HepG2 (cell line): ENCODE measurements at regions not wholly inside any gene's neighbourhood (a gene's known extent, or its start where the extent isn't known, plus 50 kb on each side); places are given as distances from the start of the nearest gene placed in this dataset.

Source experiments
- ATAC-seq: fragments of 200-7000 bp; cut with Tn5 transposase; 3 replicates; pipeline ENCODE4 v1.9.1; 2020; ENCODE audit warnings: mild to moderate bottlenecking, moderate library complexity
- BruUV-seq: library from RNA; stranded (reverse); fragments of 400-500 nt; replicated peaks from 2 replicates; lab custom pipeline; 2021; lab: Mats Ljungman, UMichigan
- CTCF ChIA-PET: fragments of 300-600 bp; formaldehyde crosslinking; extraction: SDS; loops from one replicate; lab custom pipeline; 2021; ENCODE audit warnings: low total read pairs, inconsistent platforms, low intra/inter-chr PET ratio; lab: Yijun Ruan, JAX
- POLR2A ChIA-PET: fragments of 350-600 bp; sonication (Branson Sonifier 250); formaldehyde crosslinking; loops from one replicate; lab custom pipeline; 2020; ENCODE audit warnings: antibody characterized with exemption, inconsistent platforms; lab: Yijun Ruan, JAX
- DNase-seq: peaks from one replicate; pipeline ENCODE4 v3.0.0-alpha.2; 2015; ENCODE audit warnings: low spot score
- FAIRE-seq: peaks from 3 replicates; lab custom pipeline; 2011; peaks lifted over from hg19 to GRCh38; lab: Jason Lieb, UNC
- H2AFZ ChIP-seq: one replicate; pipeline ENCODE4 v1.6.1; 2011; ENCODE audit warnings: low read length, inconsistent platforms
- H3K27ac ChIP-seq: fragments of 300-600 bp; 3 replicates; pipeline ENCODE4 v1.8.0; 2011; ENCODE audit warnings: mixed run types, mild to moderate bottlenecking, mixed read lengths, low read length, inconsistent platforms; ENCODE audit not compliant: insufficient read depth; ENCODE audit errors: extremely low read length
- H3K27me3 ChIP-seq, 2 experiments: fragments of 200-600 bp in 1 of 2; 2 replicates in 1 of 2; 3 replicates in 1 of 2; pipeline versions ENCODE4 v1.6.0 to v1.8.0; 2011; ENCODE audit warnings: low read length in 2 of 2, mild to moderate bottlenecking in 2 of 2, moderate library complexity in 2 of 2, inconsistent platforms in 1 of 2; ENCODE audit not compliant: insufficient read depth in 2 of 2, control insufficient read depth in 1 of 2
- H3K36me3 ChIP-seq, 2 experiments: fragments of 200-600 bp in 1 of 2; replicated peaks in 1 of 2; 2 replicates in 1 of 2; 3 replicates in 1 of 2; pipeline versions ENCODE4 v1.5.1 to v1.8.0; 2011; ENCODE audit warnings: low read length in 2 of 2, inconsistent platforms in 1 of 2; ENCODE audit not compliant: insufficient read depth in 2 of 2, control insufficient read depth in 1 of 2
- H3K4me1 ChIP-seq: 2 replicates; pipeline ENCODE4 v1.5.1; 2012; ENCODE audit warnings: low read length, inconsistent platforms; ENCODE audit not compliant: insufficient read depth
- H3K4me2 ChIP-seq: 2 replicates; pipeline ENCODE4 v1.6.0; 2011; ENCODE audit warnings: low read depth, low read length, inconsistent platforms
- H3K4me3 ChIP-seq, 3 experiments: fragments of 200-600 bp in 1 of 3; sonication (generic), shearing (Covaris generic) in 1 of 3; replicated peaks in 1 of 3; 2 replicates each; pipeline ENCODE4 v1.5.1; 2011 to 2016; ENCODE audit warnings: low read length in 3 of 3, inconsistent platforms in 2 of 3, low read depth in 2 of 3, mild to moderate bottlenecking in 2 of 3, control low read depth in 1 of 3, mixed read lengths in 1 of 3; ENCODE audit not compliant: insufficient read depth in 1 of 3
- H3K79me2 ChIP-seq: one replicate; pipeline ENCODE4 v1.6.1; 2011; ENCODE audit warnings: low read length, inconsistent platforms; ENCODE audit not compliant: insufficient read depth
- H3K9ac ChIP-seq: 2 replicates; pipeline ENCODE4 v1.6.0; 2011; ENCODE audit warnings: mild to moderate bottlenecking, low read depth, low read length, inconsistent platforms; ENCODE audit not compliant: insufficient read depth
- H3K9me3 ChIP-seq: 2 replicates; pipeline ENCODE4 v1.5.1; 2012; ENCODE audit warnings: mild to moderate bottlenecking, low read length
- H4K20me1 ChIP-seq: 2 replicates; pipeline ENCODE4 v1.6.0; 2011; ENCODE audit warnings: inconsistent platforms, mild to moderate bottlenecking, low read length, moderate library complexity; ENCODE audit not compliant: insufficient read depth
- ARNT ChIP-seq: fragments of 450-650 bp; IDR thresholded peaks from 2 replicates; pipeline ENCODE4 v1.6.1; 2017
- EED ChIP-seq: sonication (generic); formaldehyde crosslinking; IDR thresholded peaks from 2 replicates; pipeline ENCODE4 v1.5.0; 2020; ENCODE audit warnings: mild to moderate bottlenecking, missing genetic modification reagents
- EHMT2 ChIP-seq: fragments of 200-600 bp; sonication (generic); IDR thresholded peaks from 2 replicates; pipeline ENCODE4 v1.7.0; 2017; ENCODE audit warnings: antibody characterized with exemption, low read depth, low read length, borderline replicate concordance
- HNF1A ChIP-seq, 2 experiments: sonication (generic) in 1 of 2; formaldehyde crosslinking in 1 of 2; IDR thresholded peaks; 2 replicates each; pipeline versions ENCODE4 v1.4.0 to v1.6.1; 2016 to 2020; ENCODE audit warnings: borderline replicate concordance in 1 of 2, low read depth in 1 of 2, mild to moderate bottlenecking in 1 of 2, missing genetic modification reagents in 1 of 2
- KLF13 ChIP-seq: sonication (generic); formaldehyde crosslinking; IDR thresholded peaks from 2 replicates; pipeline ENCODE4 v1.4.0; 2020; ENCODE audit warnings: mild to moderate bottlenecking, missing genetic modification reagents
- POLR2AphosphoS5 ChIP-seq: IDR thresholded peaks from 2 replicates; pipeline ENCODE4 v1.6.1; 2012; ENCODE audit warnings: low read depth, low read length
- RARA ChIP-seq: IDR thresholded peaks from 2 replicates; pipeline ENCODE4 v1.6.1; 2016; ENCODE audit warnings: missing genetic modification reagents, missing compliant biosample characterization
- ZNF333 ChIP-seq: sonication (generic); formaldehyde crosslinking; IDR thresholded peaks from 2 replicates; pipeline ENCODE4 v1.4.0; 2020; ENCODE audit warnings: mild to moderate bottlenecking, missing genetic modification reagents, borderline replicate concordance
- ZNF414 ChIP-seq: sonication (generic); formaldehyde crosslinking; IDR thresholded peaks from 2 replicates; pipeline ENCODE4 v1.5.0; 2020; ENCODE audit warnings: missing genetic modification reagents
- ZNF431 ChIP-seq: sonication (generic); formaldehyde crosslinking; IDR thresholded peaks from 2 replicates; pipeline ENCODE4 v1.9.0; 2022; ENCODE audit warnings: missing genetic modification reagents, low read depth, mild to moderate bottlenecking, borderline replicate concordance
- ZNF552 ChIP-seq: sonication (generic); formaldehyde crosslinking; IDR thresholded peaks from 2 replicates; pipeline ENCODE4 v1.9.0; 2022; ENCODE audit warnings: missing genetic modification reagents, mild to moderate bottlenecking, borderline replicate concordance
- ZNF557 ChIP-seq: sonication (generic); formaldehyde crosslinking; IDR thresholded peaks from 2 replicates; pipeline ENCODE4 v1.4.0; 2020; ENCODE audit warnings: missing genetic modification reagents
- ZNF83 ChIP-seq: sonication (generic); formaldehyde crosslinking; IDR thresholded peaks from 2 replicates; pipeline ENCODE4 v1.4.0; 2020; ENCODE audit warnings: missing genetic modification reagents, mild to moderate bottlenecking, borderline replicate concordance
- WGBS: methylation state at CpG from one replicate; pipeline ENCODE4 v1.1.6; 2017; ENCODE audit warnings: low lambda C conversion rate; 5-methylcytosine and 5-hydroxymethylcytosine counted together
- in situ Hi-C: cut with HindIII; loops from 2 replicates; pipeline ENCODE4 v1.10.0; 2017; ENCODE audit warnings: low pct_unique_long_range_greater_than_20kb; ENCODE audit not compliant: extremely low pct_ligation_motif_present
- intact Hi-C: fragments of 100-400 bp; cut with micrococcal nuclease; formaldehyde crosslinking; loops from one replicate; pipeline ENCODE4 v1.10.0; 2022; ENCODE audit not compliant: unreplicated experiment
- TF ChIP-seq, protein P1 (sequence below): sonication (generic); formaldehyde crosslinking; IDR thresholded peaks from 2 replicates; pipeline ENCODE4 v1.4.0; 2020; ENCODE audit warnings: mild to moderate bottlenecking, missing genetic modification reagents

DNA sequence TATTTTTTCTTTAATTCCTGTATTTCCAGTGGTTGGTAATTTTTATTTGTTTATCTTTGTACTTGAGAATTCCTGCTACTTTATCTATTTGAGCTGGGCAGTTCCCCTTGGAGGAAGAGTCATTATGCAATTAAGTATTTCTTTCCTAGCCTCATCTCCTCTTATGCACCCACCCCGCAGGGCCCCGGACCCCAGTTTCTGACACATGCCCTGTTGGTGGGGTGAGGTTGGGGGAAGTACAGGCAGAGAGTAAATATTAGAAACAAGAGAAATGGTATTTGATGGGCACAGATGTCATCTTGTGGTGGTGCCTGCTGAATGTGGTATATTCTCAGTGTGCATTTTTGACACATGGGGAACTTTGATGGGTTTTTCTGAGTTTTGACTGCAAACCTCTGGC is 602.7 kb upstream of the NOX3 start:
- no TSS peak for BruUV-seq
- intact Hi-C loops (no loop called here), in situ Hi-C loops (no loop called here)

More for the DNA sequence above, 602.7 kb upstream of the NOX3 start:
- H3K4me3 ChIP-seq = no peak overlapping the region
- POLR2A ChIA-PET = no interaction called here
- H4K20me1 ChIP-seq = no peaks in the 10 kb centered on the region
- no peak overlapping the region for H3K4me2 ChIP-seq
- H3K79me2 ChIP-seq = no peaks in the 10 kb centered on the region
- FAIRE-seq = no peak
- no peak overlapping the region for H3K9ac ChIP-seq
- no peak for DNase-seq
- TF ChIP-seq ZNF552 (CRISPR knock-in tag) (no peak), EHMT2 (no peak), HNF1A (IDR thresholded peaks at IDR 0.05; ENCODE audit: low read depth) (no peak), HNF1A (CRISPR knock-in tag; IDR thresholded peaks at IDR 0.05; ENCODE audit: borderline replicate concordance) (no peak), ZNF431 (CRISPR knock-in tag) (no peak), POLR2AphosphoS5 (no peak), ZNF83 (CRISPR knock-in tag) (no peak), ZNF333 (CRISPR knock-in tag) (no peak), ARNT (no peak), RARA (CRISPR knock-in tag) (no peak), EED (CRISPR knock-in tag) (no peak), ZNF414 (CRISPR knock-in tag) (no peak), ZNF557 (CRISPR knock-in tag) (no peak), KLF13 (CRISPR knock-in tag) (no peak)
- TF ChIP-seq, protein P1, sequence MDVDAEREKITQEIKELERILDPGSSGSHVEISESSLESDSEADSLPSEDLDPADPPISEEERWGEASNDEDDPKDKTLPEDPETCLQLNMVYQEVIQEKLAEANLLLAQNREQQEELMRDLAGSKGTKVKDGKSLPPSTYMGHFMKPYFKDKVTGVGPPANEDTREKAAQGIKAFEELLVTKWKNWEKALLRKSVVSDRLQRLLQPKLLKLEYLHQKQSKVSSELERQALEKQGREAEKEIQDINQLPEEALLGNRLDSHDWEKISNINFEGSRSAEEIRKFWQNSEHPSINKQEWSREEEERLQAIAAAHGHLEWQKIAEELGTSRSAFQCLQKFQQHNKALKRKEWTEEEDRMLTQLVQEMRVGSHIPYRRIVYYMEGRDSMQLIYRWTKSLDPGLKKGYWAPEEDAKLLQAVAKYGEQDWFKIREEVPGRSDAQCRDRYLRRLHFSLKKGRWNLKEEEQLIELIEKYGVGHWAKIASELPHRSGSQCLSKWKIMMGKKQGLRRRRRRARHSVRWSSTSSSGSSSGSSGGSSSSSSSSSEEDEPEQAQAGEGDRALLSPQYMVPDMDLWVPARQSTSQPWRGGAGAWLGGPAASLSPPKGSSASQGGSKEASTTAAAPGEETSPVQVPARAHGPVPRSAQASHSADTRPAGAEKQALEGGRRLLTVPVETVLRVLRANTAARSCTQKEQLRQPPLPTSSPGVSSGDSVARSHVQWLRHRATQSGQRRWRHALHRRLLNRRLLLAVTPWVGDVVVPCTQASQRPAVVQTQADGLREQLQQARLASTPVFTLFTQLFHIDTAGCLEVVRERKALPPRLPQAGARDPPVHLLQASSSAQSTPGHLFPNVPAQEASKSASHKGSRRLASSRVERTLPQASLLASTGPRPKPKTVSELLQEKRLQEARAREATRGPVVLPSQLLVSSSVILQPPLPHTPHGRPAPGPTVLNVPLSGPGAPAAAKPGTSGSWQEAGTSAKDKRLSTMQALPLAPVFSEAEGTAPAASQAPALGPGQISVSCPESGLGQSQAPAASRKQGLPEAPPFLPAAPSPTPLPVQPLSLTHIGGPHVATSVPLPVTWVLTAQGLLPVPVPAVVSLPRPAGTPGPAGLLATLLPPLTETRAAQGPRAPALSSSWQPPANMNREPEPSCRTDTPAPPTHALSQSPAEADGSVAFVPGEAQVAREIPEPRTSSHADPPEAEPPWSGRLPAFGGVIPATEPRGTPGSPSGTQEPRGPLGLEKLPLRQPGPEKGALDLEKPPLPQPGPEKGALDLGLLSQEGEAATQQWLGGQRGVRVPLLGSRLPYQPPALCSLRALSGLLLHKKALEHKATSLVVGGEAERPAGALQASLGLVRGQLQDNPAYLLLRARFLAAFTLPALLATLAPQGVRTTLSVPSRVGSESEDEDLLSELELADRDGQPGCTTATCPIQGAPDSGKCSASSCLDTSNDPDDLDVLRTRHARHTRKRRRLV (CRISPR knock-in tag) = no peak
- no peak overlapping the region for H3K27ac ChIP-seq
- WGBS = 32% methylated on average over 2 of the region's 2 CpGs
- 0 out of 2 replicates have a peak, but pooled peaks cover 5% of the 10 kb centered on the region for H3K9me3 ChIP-seq
- no peaks in the 10 kb centered on the region for H3K36me3 ChIP-seq
- CTCF ChIA-PET = no interaction called here
- H3K27me3 ChIP-seq = peaks cover 0 to 3% of the 10 kb centered on the region in 2 experiments; a peak in 1 of 5 replicates
- ATAC-seq = no peak
- no peaks in the 10 kb centered on the region for H3K4me1 ChIP-seq
- no peak overlapping the region for H2AFZ ChIP-seq
